LNCAP (cell line): ENCODE measurements at regions not wholly inside any gene's neighbourhood (a gene's known extent, or its start where the extent isn't known, plus 50 kb on each side); places are given as distances from the start of the nearest gene placed in this dataset.

Experiments
- CTCF ChIP-seq: fragments of 450-650 bp; IDR thresholded peaks from 2 replicates; pipeline ENCODE4 v1.5.1; 2017; ENCODE audit warnings: mild to moderate bottlenecking

GRCh38 chrY:12651095-12651494 is 49.9 kb upstream of the USP9Y start:
- no peak for TF ChIP-seq CTCF
